ENCODE measurements at regions not wholly inside any gene's neighbourhood (a gene's known extent, or its start where the extent isn't known, plus 50 kb on each side); places are given as distances from the start of the nearest gene placed in this dataset.

DNA sequence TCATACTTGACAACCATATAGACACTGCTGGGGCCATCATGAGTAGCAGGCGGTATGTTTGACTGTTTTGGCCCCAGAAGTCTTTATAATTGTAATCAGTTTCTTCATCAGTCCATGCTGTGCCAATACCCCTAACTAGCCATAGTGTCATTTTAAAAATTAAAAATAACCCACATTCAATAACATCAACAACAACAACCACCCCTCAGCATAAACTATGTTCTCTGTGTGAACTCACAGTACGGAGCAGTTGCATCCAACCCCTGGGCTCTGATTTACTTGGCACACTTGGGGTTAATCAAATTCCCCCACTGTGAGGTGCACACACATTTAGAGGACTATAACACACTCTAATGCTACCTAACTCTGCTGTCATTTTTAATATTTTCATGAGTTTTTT is 553.7 kb downstream of the USP25 start:
- H3K4me1 ChIP-seq (ENCODE audit: low read length), result no peaks in the 10 kb centered on the region
- no peak overlapping the region for H3K4me2 ChIP-seq (ENCODE audit: low read length)
- H3K27ac ChIP-seq (ENCODE audit: low read length), result no peak overlapping the region
- H3K79me2 ChIP-seq (ENCODE audit: low read length), result no peaks in the 10 kb centered on the region
- H3K4me3 ChIP-seq (ENCODE audit: low read length), result no peak overlapping the region
- H3K27me3 ChIP-seq (ENCODE audit: low read depth, low read length), result no peaks in the 10 kb centered on the region
- H3K36me3 ChIP-seq (replicated peaks; ENCODE audit: low read depth, low read length), result no peaks in the 10 kb centered on the region
- no peak for TF ChIP-seq EZH2phosphoT487 (IDR thresholded peaks at IDR 0.05; ENCODE audit: low read depth)
- TF ChIP-seq, protein P1, sequence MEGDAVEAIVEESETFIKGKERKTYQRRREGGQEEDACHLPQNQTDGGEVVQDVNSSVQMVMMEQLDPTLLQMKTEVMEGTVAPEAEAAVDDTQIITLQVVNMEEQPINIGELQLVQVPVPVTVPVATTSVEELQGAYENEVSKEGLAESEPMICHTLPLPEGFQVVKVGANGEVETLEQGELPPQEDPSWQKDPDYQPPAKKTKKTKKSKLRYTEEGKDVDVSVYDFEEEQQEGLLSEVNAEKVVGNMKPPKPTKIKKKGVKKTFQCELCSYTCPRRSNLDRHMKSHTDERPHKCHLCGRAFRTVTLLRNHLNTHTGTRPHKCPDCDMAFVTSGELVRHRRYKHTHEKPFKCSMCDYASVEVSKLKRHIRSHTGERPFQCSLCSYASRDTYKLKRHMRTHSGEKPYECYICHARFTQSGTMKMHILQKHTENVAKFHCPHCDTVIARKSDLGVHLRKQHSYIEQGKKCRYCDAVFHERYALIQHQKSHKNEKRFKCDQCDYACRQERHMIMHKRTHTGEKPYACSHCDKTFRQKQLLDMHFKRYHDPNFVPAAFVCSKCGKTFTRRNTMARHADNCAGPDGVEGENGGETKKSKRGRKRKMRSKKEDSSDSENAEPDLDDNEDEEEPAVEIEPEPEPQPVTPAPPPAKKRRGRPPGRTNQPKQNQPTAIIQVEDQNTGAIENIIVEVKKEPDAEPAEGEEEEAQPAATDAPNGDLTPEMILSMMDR (IDR thresholded peaks at IDR 0.05; ENCODE audit: low read depth, low read length), result no peak
- H4K20me1 ChIP-seq (ENCODE audit: insufficient read depth, low read length), result no peaks in the 10 kb centered on the region
- H3K9ac ChIP-seq (ENCODE audit: low read length), result no peak overlapping the region
- H3K9me3 ChIP-seq (ENCODE audit: insufficient read depth, low read length), result no peaks in the 10 kb centered on the region
- no peak overlapping the region for H2AFZ ChIP-seq (ENCODE audit: low read depth, low read length)

- Histone ChIP-seq H3K4me2 (ENCODE audit: low read length) (no peak overlapping the region), H3K27ac (ENCODE audit: low read length) (no peak overlapping the region), H3K27me3 (ENCODE audit: low read depth, low read length) (no peaks in the 10 kb centered on the region), H4K20me1 (ENCODE audit: insufficient read depth, low read length) (no peaks in the 10 kb centered on the region), H3K79me2 (ENCODE audit: low read length) (no peaks in the 10 kb centered on the region), H3K9ac (ENCODE audit: low read length) (no peak overlapping the region), H3K4me3 (ENCODE audit: low read length) (no peak overlapping the region), H3K9me3 (ENCODE audit: insufficient read depth, low read length) (no peaks in the 10 kb centered on the region), H2AFZ (ENCODE audit: low read depth, low read length) (no peak overlapping the region), H3K36me3 (replicated peaks; ENCODE audit: low read depth, low read length) (no peaks in the 10 kb centered on the region), H3K4me1 (ENCODE audit: low read length) (no peaks in the 10 kb centered on the region)
- TF ChIP-seq, protein P1 (IDR thresholded peaks at IDR 0.05; ENCODE audit: low read depth, low read length), result no peak
- TF ChIP-seq EZH2phosphoT487 (IDR thresholded peaks at IDR 0.05; ENCODE audit: low read depth), result no peak
Observed at GRCh38 chr21:16285605-16286126, 555.9 kb downstream of the USP25 start.

- H3K9ac ChIP-seq (ENCODE audit: low read length), result no peak overlapping the region
- no peaks in the 10 kb centered on the region for H3K27me3 ChIP-seq (ENCODE audit: low read depth, low read length)
- TF ChIP-seq, protein P1 (IDR thresholded peaks at IDR 0.05; ENCODE audit: low read depth, low read length), result no peak
- no peak for TF ChIP-seq EZH2phosphoT487 (IDR thresholded peaks at IDR 0.05; ENCODE audit: low read depth)
- no peak overlapping the region for H3K27ac ChIP-seq (ENCODE audit: low read length)
- H3K9me3 ChIP-seq (ENCODE audit: insufficient read depth, low read length), result no peaks in the 10 kb centered on the region
- no peak overlapping the region for H2AFZ ChIP-seq (ENCODE audit: low read depth, low read length)
- no peaks in the 10 kb centered on the region for H3K36me3 ChIP-seq (replicated peaks; ENCODE audit: low read depth, low read length)
- no peaks in the 10 kb centered on the region for H3K79me2 ChIP-seq (ENCODE audit: low read length)
- no peaks in the 10 kb centered on the region for H3K4me1 ChIP-seq (ENCODE audit: low read length)
- no peaks in the 10 kb centered on the region for H4K20me1 ChIP-seq (ENCODE audit: insufficient read depth, low read length)
- H3K4me2 ChIP-seq (ENCODE audit: low read length), result no peak overlapping the region
- H3K4me3 ChIP-seq (ENCODE audit: low read length), result no peak overlapping the region
Observed at GRCh38 chr21:16287046-16287445, 557.3 kb downstream of the USP25 start.

DNA sequence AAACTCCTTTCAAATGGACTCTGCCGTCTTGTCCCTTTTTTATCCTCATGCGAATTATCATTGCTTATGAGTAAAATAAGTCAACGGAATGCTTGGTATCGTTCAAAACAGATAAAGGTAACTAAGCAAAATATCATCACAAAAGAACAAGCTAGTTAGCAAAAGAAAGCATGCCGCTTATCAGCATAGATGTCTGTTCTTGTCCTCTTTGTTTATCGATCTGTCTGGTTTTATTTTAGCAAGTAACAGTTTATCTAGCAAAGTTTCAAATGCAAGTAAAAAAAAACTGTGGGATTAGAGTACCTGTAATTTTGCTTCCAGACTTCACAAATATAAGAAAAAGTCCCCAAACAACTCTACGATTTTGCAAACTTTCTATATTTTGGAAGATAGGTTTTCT is 561.5 kb downstream of the USP25 start:
- Histone ChIP-seq H3K4me1 (ENCODE audit: low read length) (no peaks in the 10 kb centered on the region), H4K20me1 (ENCODE audit: insufficient read depth, low read length) (no peaks in the 10 kb centered on the region), H3K4me3 (ENCODE audit: low read length) (no peak overlapping the region), H3K36me3 (replicated peaks; ENCODE audit: low read depth, low read length) (no peaks in the 10 kb centered on the region), H3K79me2 (ENCODE audit: low read length) (no peaks in the 10 kb centered on the region), H3K9me3 (ENCODE audit: insufficient read depth, low read length) (no peaks in the 10 kb centered on the region), H2AFZ (ENCODE audit: low read depth, low read length) (no peak overlapping the region), H3K27ac (ENCODE audit: low read length) (no peak overlapping the region), H3K27me3 (ENCODE audit: low read depth, low read length) (no peaks in the 10 kb centered on the region), H3K4me2 (ENCODE audit: low read length) (no peak overlapping the region), H3K9ac (ENCODE audit: low read length) (no peak overlapping the region)
- TF ChIP-seq, protein P1 (IDR thresholded peaks at IDR 0.05; ENCODE audit: low read depth, low read length), result no peak
- no peak for TF ChIP-seq EZH2phosphoT487 (IDR thresholded peaks at IDR 0.05; ENCODE audit: low read depth)
